ENCODE measurements at regions not wholly inside any gene's neighbourhood (a gene's known extent, or its start where the extent isn't known, plus 50 kb on each side); places are given as distances from the start of the nearest gene placed in this dataset.

DNA sequence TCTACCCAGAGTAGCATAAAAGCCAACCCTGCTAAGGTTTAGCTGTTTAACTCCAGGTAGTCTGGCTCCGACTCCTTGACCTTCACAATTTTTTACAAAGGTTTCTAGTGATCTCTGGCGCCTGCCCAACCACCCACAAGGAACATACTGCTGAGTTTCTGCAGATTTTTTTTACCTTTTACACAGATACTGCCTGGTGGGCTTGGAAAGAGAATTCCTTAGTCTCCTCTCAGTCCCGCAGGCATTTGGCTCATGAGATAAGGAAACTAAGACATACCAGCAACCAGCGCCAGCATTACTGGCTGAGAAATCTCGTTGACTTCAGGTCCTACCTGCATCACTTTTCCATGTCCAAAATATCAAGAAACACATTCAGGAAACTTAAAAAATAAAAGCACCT, 51.1 kb upstream of the LYZL1 start:
- TF ChIP-seq, protein P1, sequence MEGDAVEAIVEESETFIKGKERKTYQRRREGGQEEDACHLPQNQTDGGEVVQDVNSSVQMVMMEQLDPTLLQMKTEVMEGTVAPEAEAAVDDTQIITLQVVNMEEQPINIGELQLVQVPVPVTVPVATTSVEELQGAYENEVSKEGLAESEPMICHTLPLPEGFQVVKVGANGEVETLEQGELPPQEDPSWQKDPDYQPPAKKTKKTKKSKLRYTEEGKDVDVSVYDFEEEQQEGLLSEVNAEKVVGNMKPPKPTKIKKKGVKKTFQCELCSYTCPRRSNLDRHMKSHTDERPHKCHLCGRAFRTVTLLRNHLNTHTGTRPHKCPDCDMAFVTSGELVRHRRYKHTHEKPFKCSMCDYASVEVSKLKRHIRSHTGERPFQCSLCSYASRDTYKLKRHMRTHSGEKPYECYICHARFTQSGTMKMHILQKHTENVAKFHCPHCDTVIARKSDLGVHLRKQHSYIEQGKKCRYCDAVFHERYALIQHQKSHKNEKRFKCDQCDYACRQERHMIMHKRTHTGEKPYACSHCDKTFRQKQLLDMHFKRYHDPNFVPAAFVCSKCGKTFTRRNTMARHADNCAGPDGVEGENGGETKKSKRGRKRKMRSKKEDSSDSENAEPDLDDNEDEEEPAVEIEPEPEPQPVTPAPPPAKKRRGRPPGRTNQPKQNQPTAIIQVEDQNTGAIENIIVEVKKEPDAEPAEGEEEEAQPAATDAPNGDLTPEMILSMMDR (IDR thresholded peaks at IDR 0.05): no peak
- no peak for TF ChIP-seq TCF7L2 (IDR thresholded peaks at IDR 0.05; ENCODE audit: low read depth, low read length)
- TF ChIP-seq, protein P2, sequence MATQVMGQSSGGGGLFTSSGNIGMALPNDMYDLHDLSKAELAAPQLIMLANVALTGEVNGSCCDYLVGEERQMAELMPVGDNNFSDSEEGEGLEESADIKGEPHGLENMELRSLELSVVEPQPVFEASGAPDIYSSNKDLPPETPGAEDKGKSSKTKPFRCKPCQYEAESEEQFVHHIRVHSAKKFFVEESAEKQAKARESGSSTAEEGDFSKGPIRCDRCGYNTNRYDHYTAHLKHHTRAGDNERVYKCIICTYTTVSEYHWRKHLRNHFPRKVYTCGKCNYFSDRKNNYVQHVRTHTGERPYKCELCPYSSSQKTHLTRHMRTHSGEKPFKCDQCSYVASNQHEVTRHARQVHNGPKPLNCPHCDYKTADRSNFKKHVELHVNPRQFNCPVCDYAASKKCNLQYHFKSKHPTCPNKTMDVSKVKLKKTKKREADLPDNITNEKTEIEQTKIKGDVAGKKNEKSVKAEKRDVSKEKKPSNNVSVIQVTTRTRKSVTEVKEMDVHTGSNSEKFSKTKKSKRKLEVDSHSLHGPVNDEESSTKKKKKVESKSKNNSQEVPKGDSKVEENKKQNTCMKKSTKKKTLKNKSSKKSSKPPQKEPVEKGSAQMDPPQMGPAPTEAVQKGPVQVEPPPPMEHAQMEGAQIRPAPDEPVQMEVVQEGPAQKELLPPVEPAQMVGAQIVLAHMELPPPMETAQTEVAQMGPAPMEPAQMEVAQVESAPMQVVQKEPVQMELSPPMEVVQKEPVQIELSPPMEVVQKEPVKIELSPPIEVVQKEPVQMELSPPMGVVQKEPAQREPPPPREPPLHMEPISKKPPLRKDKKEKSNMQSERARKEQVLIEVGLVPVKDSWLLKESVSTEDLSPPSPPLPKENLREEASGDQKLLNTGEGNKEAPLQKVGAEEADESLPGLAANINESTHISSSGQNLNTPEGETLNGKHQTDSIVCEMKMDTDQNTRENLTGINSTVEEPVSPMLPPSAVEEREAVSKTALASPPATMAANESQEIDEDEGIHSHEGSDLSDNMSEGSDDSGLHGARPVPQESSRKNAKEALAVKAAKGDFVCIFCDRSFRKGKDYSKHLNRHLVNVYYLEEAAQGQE (IDR thresholded peaks at IDR 0.05; ENCODE audit: insufficient read depth in 1 of 2, low read depth in 2 of 2, low read length in 1 of 2): no peak

Data from Panc1 (cell line).